ENCODE measurements at regions not wholly inside any gene's neighbourhood (a gene's known extent, or its start where the extent isn't known, plus 50 kb on each side); places are given as distances from the start of the nearest gene placed in this dataset.

GRCh38 chr18:6465281-6465680 is 50.6 kb upstream of the L3MBTL4 start:
- no peaks in the 10 kb centered on the region for H3K27me3 ChIP-seq (ENCODE audit: insufficient read depth, poor library complexity, severe bottlenecking)
- H3K36me3 ChIP-seq (ENCODE audit: low read depth), result no peaks in the 10 kb centered on the region
- H3K27ac ChIP-seq (ENCODE audit: poor library complexity, severe bottlenecking), result no peak overlapping the region
- no peak for TF ChIP-seq CTCF (IDR thresholded peaks at IDR 0.05; ENCODE audit: poor library complexity, severe bottlenecking)
- ATAC-seq (ENCODE audit: low read depth), result no peak
- no peaks in the 10 kb centered on the region for H3K9me3 ChIP-seq (ENCODE audit: severe bottlenecking)
- DNase-seq (ENCODE audit: low spot score), result no peak
- no peaks in the 10 kb centered on the region for H3K4me1 ChIP-seq (ENCODE audit: insufficient read depth, poor library complexity, severe bottlenecking)
- no peak overlapping the region for H3K4me3 ChIP-seq (ENCODE audit: severe bottlenecking)

- ATAC-seq (ENCODE audit: low read depth) (no peak), DNase-seq (ENCODE audit: low spot score) (no peak)
- Histone ChIP-seq H3K4me1 (ENCODE audit: insufficient read depth, poor library complexity, severe bottlenecking) (no peaks in the 10 kb centered on the region), H3K36me3 (ENCODE audit: low read depth) (no peaks in the 10 kb centered on the region), H3K9me3 (ENCODE audit: severe bottlenecking) (no peaks in the 10 kb centered on the region), H3K27ac (ENCODE audit: poor library complexity, severe bottlenecking) (no peak overlapping the region), H3K4me3 (ENCODE audit: severe bottlenecking) (no peak overlapping the region), H3K27me3 (ENCODE audit: insufficient read depth, poor library complexity, severe bottlenecking) (no peaks in the 10 kb centered on the region)
- no peak for TF ChIP-seq CTCF (IDR thresholded peaks at IDR 0.05; ENCODE audit: poor library complexity, severe bottlenecking)
Observed at GRCh38 chr18:6476190-6476589, 61.5 kb upstream of the L3MBTL4 start.

GRCh38 chr18:6476880-6477279 is 62.2 kb upstream of the L3MBTL4 start:
- no peak for TF ChIP-seq CTCF (IDR thresholded peaks at IDR 0.05; ENCODE audit: poor library complexity, severe bottlenecking)
- H3K27ac ChIP-seq (ENCODE audit: poor library complexity, severe bottlenecking), result no peak overlapping the region
- DNase-seq (ENCODE audit: low spot score) (no peak), ATAC-seq (ENCODE audit: low read depth) (no peak)
- no peaks in the 10 kb centered on the region for H3K27me3 ChIP-seq (ENCODE audit: insufficient read depth, poor library complexity, severe bottlenecking)
- H3K9me3 ChIP-seq (ENCODE audit: severe bottlenecking), result no peaks in the 10 kb centered on the region
- H3K4me1 ChIP-seq (ENCODE audit: insufficient read depth, poor library complexity, severe bottlenecking), result no peaks in the 10 kb centered on the region
- no peaks in the 10 kb centered on the region for H3K36me3 ChIP-seq (ENCODE audit: low read depth)
- H3K4me3 ChIP-seq (ENCODE audit: severe bottlenecking), result no peak overlapping the region

- TF ChIP-seq CTCF (IDR thresholded peaks at IDR 0.05; ENCODE audit: poor library complexity, severe bottlenecking), result no peak
- DNase-seq (ENCODE audit: low spot score) (no peak), ATAC-seq (ENCODE audit: low read depth) (no peak)
- no peaks in the 10 kb centered on the region for H3K4me1 ChIP-seq (ENCODE audit: insufficient read depth, poor library complexity, severe bottlenecking)
- H3K27me3 ChIP-seq (ENCODE audit: insufficient read depth, poor library complexity, severe bottlenecking), result no peaks in the 10 kb centered on the region
- H3K9me3 ChIP-seq (ENCODE audit: severe bottlenecking), result no peaks in the 10 kb centered on the region
- no peaks in the 10 kb centered on the region for H3K36me3 ChIP-seq (ENCODE audit: low read depth)
- H3K27ac ChIP-seq (ENCODE audit: poor library complexity, severe bottlenecking), result no peak overlapping the region
- H3K4me3 ChIP-seq (ENCODE audit: severe bottlenecking), result no peak overlapping the region
Observed at GRCh38 chr18:6478121-6478520, 63.4 kb upstream of the L3MBTL4 start.

- DNase-seq (ENCODE audit: low spot score) (no peak), ATAC-seq (ENCODE audit: low read depth) (no peak)
- H3K4me3 ChIP-seq (ENCODE audit: severe bottlenecking), result no peak overlapping the region
- H3K27me3 ChIP-seq (ENCODE audit: insufficient read depth, poor library complexity, severe bottlenecking), result no peaks in the 10 kb centered on the region
- H3K9me3 ChIP-seq (ENCODE audit: severe bottlenecking), result no peaks in the 10 kb centered on the region
- H3K36me3 ChIP-seq (ENCODE audit: low read depth), result no peaks in the 10 kb centered on the region
- no peak overlapping the region for H3K27ac ChIP-seq (ENCODE audit: poor library complexity, severe bottlenecking)
- H3K4me1 ChIP-seq (ENCODE audit: insufficient read depth, poor library complexity, severe bottlenecking), result no peaks in the 10 kb centered on the region
- no peak for TF ChIP-seq CTCF (IDR thresholded peaks at IDR 0.05; ENCODE audit: poor library complexity, severe bottlenecking)
Observed at GRCh38 chr18:6479699-6480098, 65.0 kb upstream of the L3MBTL4 start.

Data from RWPE2 (cell line).